ENCODE measurements at regions not wholly inside any gene's neighbourhood (a gene's known extent, or its start where the extent isn't known, plus 50 kb on each side); places are given as distances from the start of the nearest gene placed in this dataset.

GRCh38 chr2:238593236-238593635 lies 166.5 kb downstream of the ASB1 start:
- TF ChIP-seq CTCF (tag by site-specific recombination; IDR thresholded peaks at IDR 0.05), result no peak
- TF ChIP-seq ZNF24 (tag by site-specific recombination; IDR thresholded peaks at IDR 0.05), result no peak
- TF ChIP-seq ZNF423 (tag by site-specific recombination; IDR thresholded peaks at IDR 0.05), result no peak
- no peak for TF ChIP-seq ZNF768 (tag by site-specific recombination; IDR thresholded peaks at IDR 0.05)
- TF ChIP-seq ZNF398 (tag by site-specific recombination; IDR thresholded peaks at IDR 0.05), result no peak
- no peak for TF ChIP-seq KLF16 (tag by site-specific recombination; IDR thresholded peaks at IDR 0.05)
- TF ChIP-seq EGR2 (tag by site-specific recombination; IDR thresholded peaks at IDR 0.05; ENCODE audit: low read depth), result no peak
- TF ChIP-seq ZNF114 (tag by site-specific recombination; IDR thresholded peaks at IDR 0.05), result no peak
- no peak for TF ChIP-seq ZNF324 (tag by site-specific recombination; IDR thresholded peaks at IDR 0.05)
- no peak for TF ChIP-seq BCL11A (tag by site-specific recombination; IDR thresholded peaks at IDR 0.05; ENCODE audit: low read depth)
- TF ChIP-seq ZNF513 (tag by site-specific recombination; IDR thresholded peaks at IDR 0.05), result no peak
- no peak for TF ChIP-seq ZBTB49 (tag by site-specific recombination; IDR thresholded peaks at IDR 0.05; ENCODE audit: low read depth)
- TF ChIP-seq ZNF488 (tag by site-specific recombination; IDR thresholded peaks at IDR 0.05), result no peak
